ENCODE measurements at regions not wholly inside any gene's neighbourhood (a gene's known extent, or its start where the extent isn't known, plus 50 kb on each side); places are given as distances from the start of the nearest gene placed in this dataset.

- Histone ChIP-seq H3K4me2 (ENCODE audit: low read length) (no peak overlapping the region), H4K20me1 (ENCODE audit: control insufficient read depth, insufficient read depth, low read depth, low read length) (no peaks in the 10 kb centered on the region), H3K27ac (ENCODE audit: low read depth, low read length) (no peak overlapping the region), H3K4me1 (ENCODE audit: control insufficient read depth, low read length) (no peaks in the 10 kb centered on the region), H3K9me3 (ENCODE audit: control insufficient read depth, insufficient read depth, low read length) (no peaks in the 10 kb centered on the region), H3K4me3 (ENCODE audit: low read length) (no peak overlapping the region), H3K79me2 (ENCODE audit: control insufficient read depth, low read length) (no peaks in the 10 kb centered on the region), H3K36me3 (ENCODE audit: control insufficient read depth, low read length) (no peaks in the 10 kb centered on the region), H3K9me2 (replicated peaks; ENCODE audit: control insufficient read depth, low read length) (no peaks in the 10 kb centered on the region), H3F3A (ENCODE audit: control insufficient read depth, insufficient read depth) (no peaks in the 10 kb centered on the region), H3K27me3 (ENCODE audit: control insufficient read depth, low read length) (no peaks in the 10 kb centered on the region)
- TF ChIP-seq EZH2phosphoT487 (IDR thresholded peaks at IDR 0.05; ENCODE audit: borderline replicate concordance, low read length): no peak
- no peak for TF ChIP-seq CTCF (IDR thresholded peaks at IDR 0.05; ENCODE audit: low read depth, low read length, poor library complexity, severe bottlenecking)
Measured at GRCh38 chr16:59385959-59386358, 651.8 kb upstream of the GOT2 start.

- no peaks in the 10 kb centered on the region for H3K9me3 ChIP-seq (ENCODE audit: control insufficient read depth, insufficient read depth, low read length)
Measured at GRCh38 chr16:59385491-59385890, 651.4 kb upstream of the GOT2 start.

GRCh38 chr16:59373632-59374031, 639.5 kb upstream of the GOT2 start:
- no peak overlapping the region for H3K4me2 ChIP-seq (ENCODE audit: low read length)
- no peaks in the 10 kb centered on the region for H3K4me1 ChIP-seq (ENCODE audit: control insufficient read depth, low read length)
- no peaks in the 10 kb centered on the region; the same call in 1 of the 2 replicates for H3K9me2 ChIP-seq (replicated peaks; ENCODE audit: control insufficient read depth, low read length)
- no peaks in the 10 kb centered on the region for H4K20me1 ChIP-seq (ENCODE audit: control insufficient read depth, insufficient read depth, low read depth, low read length)
- no peaks in the 10 kb centered on the region for H3K27me3 ChIP-seq (ENCODE audit: control insufficient read depth, low read length)
- H3K27ac ChIP-seq (ENCODE audit: low read depth, low read length): no peak overlapping the region
- H3K36me3 ChIP-seq (ENCODE audit: control insufficient read depth, low read length): no peaks in the 10 kb centered on the region
- no peaks in the 10 kb centered on the region for H3K9me3 ChIP-seq (ENCODE audit: control insufficient read depth, insufficient read depth, low read length)
- TF ChIP-seq CTCF (IDR thresholded peaks at IDR 0.05; ENCODE audit: low read depth, low read length, poor library complexity, severe bottlenecking) (no peak), EZH2phosphoT487 (IDR thresholded peaks at IDR 0.05; ENCODE audit: borderline replicate concordance, low read length) (no peak)
- H3F3A ChIP-seq (ENCODE audit: control insufficient read depth, insufficient read depth): no peaks in the 10 kb centered on the region
- no peaks in the 10 kb centered on the region for H3K79me2 ChIP-seq (ENCODE audit: control insufficient read depth, low read length)
- no peak overlapping the region for H3K4me3 ChIP-seq (ENCODE audit: low read length)

More at GRCh38 chr16:59385491-59385890, 651.4 kb upstream of the GOT2 start:
- no peaks in the 10 kb centered on the region for H3F3A ChIP-seq (ENCODE audit: control insufficient read depth, insufficient read depth)
- H4K20me1 ChIP-seq (ENCODE audit: control insufficient read depth, insufficient read depth, low read depth, low read length): no peaks in the 10 kb centered on the region
- TF ChIP-seq EZH2phosphoT487 (IDR thresholded peaks at IDR 0.05; ENCODE audit: borderline replicate concordance, low read length) (no peak), CTCF (IDR thresholded peaks at IDR 0.05; ENCODE audit: low read depth, low read length, poor library complexity, severe bottlenecking) (no peak)
- no peak overlapping the region for H3K4me2 ChIP-seq (ENCODE audit: low read length)
- no peaks in the 10 kb centered on the region for H3K4me1 ChIP-seq (ENCODE audit: control insufficient read depth, low read length)
- H3K9me2 ChIP-seq (replicated peaks; ENCODE audit: control insufficient read depth, low read length): no peaks in the 10 kb centered on the region
- no peaks in the 10 kb centered on the region for H3K79me2 ChIP-seq (ENCODE audit: control insufficient read depth, low read length)
- no peak overlapping the region for H3K4me3 ChIP-seq (ENCODE audit: low read length)
- H3K27ac ChIP-seq (ENCODE audit: low read depth, low read length): no peak overlapping the region
- H3K36me3 ChIP-seq (ENCODE audit: control insufficient read depth, low read length): no peaks in the 10 kb centered on the region
- H3K27me3 ChIP-seq (ENCODE audit: control insufficient read depth, low read length): no peaks in the 10 kb centered on the region

Data from DOHH2 (cell line).